GM21786 (cell line): ENCODE measurements at regions not wholly inside any gene's neighbourhood (a gene's known extent, or its start where the extent isn't known, plus 50 kb on each side); places are given as distances from the start of the nearest gene placed in this dataset.
"Not testable (repeated sequence)": the region's sequence is repeated elsewhere in the genome, so short reads cannot be mapped to it uniquely, and the experiment has no call there.

Source experiments
- ATAC-seq: cut with Tn5 transposase; IDR thresholded peaks from one replicate; pipeline ENCODE4 v1.9.1; 2021; ENCODE audit not compliant: unreplicated experiment

DNA sequence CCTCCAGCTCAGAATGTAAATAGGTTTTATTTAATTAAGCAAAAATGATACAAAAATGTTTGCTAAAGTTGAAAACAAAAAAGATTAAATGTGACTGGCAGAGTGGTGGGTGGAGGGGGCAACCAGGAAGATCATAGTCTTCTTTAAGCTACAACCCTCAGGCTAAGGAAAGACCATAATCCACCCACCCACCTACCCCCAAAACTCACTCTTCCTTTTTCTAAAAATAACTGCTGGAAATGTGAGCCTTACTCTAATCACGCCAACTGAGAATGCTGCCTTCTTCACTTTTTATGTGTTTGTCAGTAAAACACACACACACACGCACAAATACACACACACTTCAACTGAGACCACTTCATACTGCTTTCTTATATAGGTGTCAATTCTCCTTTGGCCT is 230.0 kb upstream of the EGLN3 start:
- ATAC-seq: no peak

DNA sequence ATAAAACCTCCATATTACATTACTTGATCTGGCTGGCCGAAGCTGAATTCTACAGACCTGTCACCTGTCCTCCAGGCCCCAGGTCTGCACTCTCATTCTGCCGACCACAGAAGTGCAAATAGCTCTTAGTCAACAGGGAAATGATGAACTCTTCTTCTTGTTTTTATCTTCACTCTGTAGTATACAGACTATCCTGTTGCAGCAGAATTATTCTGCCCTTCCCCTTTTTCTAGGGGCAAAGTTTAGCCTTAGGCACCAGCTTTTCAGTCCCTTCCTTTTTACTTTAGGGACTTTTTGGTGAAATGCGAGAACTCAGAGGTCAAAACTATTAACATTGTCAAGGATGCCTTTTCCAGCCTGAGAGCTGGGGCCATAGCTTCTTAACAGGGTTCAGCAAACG is 229.6 kb upstream of the EGLN3 start:
- ATAC-seq: no peak

DNA sequence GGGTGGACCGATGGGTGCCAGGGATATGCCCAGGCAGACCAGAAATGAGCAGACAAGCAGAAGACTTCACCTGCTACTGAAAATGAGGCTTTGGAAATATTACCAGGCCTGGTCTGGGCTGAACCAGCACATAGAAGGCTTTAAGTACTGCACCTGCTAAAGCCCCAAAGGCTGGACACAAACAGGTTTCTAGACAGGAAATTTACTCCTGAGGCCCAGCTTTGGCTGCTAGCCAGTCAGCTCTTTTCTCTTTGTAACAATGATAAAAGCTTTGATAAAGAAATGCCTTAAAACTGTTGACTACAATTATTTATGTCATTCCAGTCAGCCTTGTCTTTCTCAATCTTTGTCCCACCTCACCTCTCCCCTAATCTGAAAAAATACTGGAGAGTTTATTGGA is 228.9 kb upstream of the EGLN3 start:
- ATAC-seq: no peak

DNA sequence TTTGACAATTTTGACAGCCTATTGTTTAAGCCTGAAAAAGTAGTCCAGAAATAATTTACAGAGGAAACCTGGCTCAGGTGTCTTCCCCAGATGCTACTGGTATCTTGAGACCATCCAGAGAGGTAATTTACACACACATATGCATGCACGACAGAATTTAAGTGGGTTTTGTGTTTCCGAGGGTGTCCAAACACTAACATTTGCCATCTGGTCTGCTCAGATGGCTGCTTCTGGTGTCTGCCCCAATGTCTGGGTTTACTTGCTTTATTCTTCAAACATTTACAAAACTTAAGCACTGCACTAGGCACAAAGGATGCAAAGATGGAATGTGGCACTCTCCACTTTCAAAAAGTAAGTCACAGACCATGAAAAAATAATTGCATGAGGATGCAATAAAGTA is 226.6 kb upstream of the EGLN3 start:
- ATAC-seq: no peak

DNA sequence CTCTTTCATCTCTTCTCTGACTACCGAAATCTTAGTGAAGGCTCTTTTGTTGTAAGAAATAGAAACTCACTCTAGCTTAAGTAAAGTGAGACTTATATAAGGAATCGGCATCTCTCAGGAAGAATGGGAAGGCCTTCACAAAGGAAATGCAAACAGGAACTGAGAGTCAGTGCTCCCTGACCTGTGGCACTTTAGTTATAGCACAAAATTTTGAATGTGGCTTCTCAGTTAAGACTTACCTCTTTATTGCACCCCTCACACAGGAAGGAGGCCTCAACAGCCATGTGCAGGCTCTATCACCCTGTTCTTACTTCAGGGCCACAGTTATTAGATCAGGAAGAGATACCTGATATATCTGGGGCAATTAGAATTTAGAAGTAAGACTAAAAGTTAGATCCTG is 224.7 kb upstream of the EGLN3 start:
- no peak for ATAC-seq

DNA sequence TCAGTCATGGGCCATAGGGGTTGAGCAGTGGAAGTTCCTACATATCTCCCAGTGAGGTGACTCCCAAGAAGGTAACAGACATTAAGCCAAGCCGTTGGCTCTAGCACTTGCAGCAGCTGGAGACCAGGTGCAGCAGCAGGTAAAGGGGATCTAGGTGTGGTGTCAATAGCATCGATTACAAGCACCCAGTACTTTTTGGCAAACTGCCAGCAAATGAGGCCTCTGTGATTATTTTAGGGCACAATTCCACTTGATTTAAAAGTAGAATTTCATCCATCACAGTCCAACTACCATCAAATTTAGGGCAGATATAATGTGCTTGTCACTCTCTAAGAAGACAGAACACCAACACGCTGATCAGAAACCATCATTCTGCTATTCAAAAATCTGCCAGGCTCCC is 224.1 kb upstream of the EGLN3 start:
- ATAC-seq: no peak

DNA sequence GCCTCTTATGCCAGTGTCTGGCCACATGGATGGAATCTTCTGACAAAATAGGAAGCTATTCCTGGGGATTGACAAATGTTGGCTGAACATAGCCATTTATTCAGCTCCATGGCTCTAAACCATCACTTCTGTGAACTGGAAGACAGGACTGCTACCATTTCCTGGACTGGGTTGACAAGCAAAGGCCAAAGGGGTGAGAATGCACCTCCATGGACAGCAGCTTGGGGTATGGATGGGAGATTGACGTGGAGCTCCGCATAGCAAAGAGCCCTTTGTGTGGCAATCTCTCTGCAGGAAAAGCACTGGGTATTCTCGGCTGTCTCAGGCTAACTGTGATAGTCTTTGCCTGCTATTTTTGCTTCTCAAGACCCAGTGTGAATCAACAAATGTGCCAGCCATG is 223.0 kb upstream of the EGLN3 start:
- no peak for ATAC-seq

DNA sequence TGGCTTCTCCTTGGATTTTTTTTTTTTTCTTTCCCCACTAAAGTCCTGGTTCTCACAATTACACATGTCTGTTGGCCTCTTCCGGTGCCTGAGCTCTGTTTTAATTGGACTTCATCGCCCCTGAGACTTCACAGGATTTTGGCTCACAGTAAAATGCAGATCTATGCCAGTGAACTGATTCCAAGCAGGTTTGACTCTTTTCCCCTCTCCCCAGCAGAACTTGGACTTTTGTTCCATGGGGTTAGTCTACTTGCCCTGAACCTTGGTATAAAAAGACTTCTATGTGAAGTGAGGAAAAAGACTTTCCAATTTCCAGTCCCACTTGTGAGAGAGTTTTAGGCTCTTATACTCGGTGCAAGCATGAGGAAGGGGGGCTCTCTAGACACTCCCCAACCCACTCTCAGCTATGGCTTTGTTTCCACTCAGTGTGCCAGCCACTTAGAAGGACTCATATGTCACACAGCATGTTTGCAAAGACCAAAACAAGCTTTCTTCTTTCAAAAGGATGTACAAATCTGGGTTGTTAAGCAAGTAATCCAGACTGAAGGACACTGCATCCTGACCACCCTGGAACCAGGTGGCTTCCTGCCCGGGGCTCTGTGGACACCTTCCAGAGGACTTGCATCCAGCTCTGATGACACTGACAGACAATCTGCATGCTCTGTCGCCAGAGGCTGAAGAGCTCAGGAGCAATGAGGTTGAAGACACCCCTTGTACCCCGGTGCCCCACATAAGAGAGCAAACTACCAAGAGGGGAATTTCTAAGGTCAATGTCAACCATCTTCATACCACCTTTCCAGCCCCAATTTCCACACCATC is 221.9 kb upstream of the EGLN3 start:
- no peak for ATAC-seq

DNA sequence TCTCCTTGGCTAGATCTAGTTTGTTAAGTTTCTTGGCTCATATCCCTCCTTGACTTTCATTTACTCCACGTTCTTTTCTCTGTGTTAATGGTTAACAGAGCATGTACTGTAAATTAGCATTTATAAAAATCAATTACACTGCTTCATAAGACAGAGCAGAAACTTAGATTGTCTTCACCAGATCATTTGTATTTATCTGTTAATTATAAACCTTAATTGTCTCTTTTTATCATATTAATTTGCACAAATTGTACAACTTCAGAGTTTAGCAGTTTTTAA is 221.2 kb upstream of the EGLN3 start:
- no peak for ATAC-seq

DNA sequence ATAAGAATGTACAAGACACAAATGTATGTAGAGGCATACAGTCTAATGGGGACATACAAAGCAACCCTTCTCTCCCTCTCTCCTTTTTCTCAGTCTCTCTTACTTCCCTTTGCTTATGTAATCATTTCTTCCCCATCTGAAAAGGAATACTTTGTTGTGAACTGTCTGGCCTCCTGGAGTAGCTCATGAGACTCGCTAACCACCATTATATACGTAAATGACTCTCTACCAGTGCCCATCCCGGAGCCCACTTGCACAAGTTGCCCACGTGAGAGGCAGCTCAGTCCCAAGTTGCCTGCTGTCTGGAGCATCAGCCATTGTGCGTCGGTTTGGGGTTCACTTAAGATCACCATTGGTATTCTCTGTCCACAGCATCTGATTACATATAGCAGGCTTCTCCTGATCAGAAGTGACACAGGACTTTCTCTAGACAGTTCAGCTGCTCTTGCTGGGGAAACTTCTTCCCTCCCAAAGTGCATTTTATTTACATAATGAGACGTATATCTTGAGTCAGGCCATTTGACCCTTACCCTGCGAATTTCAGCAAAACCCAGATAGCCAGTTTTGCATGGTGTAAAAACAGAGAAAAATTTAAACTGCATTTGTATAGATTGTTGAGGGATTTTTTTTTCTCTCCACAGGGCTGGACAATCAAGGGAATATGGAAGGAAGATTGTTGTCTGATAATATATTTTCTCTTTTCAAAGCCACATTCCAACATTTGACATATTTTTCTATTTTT is 220.7 kb upstream of the EGLN3 start:
- ATAC-seq: no peak

DNA sequence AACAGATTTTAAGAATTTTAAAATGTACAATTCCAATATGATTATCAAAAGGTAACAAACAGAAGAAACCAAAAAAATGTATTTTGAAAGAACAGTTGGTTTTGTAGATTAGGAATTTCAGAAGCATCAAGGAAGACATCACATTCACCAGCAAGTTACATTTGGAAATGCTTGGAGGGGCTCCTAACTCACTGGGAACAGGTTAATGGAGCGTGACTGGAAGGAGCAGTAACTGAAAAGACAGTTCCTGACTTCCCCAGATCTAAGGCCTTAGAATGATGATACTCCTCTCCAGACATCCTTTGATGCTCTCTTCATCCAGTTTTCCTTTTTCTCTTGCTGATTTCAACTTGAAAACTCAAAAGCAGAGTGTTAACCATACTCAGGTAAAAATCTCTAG is 220.0 kb upstream of the EGLN3 start:
- ATAC-seq: no peak

DNA sequence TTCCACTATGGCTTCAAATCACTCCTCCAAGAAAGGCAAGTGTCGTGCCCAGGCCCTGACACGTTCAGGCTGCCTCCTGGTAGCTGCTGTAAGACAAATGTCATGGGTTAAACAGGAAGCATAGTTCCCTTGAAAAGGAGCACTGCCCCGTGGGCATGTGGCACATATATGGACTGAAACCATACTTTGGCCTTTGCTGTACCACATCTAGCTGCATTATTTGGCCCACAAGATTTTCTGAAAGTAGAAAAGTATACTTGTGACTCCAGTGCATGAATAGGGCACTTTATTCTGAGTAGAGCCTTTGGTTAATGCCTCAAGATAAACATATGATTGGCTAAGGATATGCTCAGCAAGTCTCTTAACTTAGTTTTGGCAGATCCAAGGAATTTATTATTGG is 218.7 kb upstream of the EGLN3 start:
- no peak for ATAC-seq

DNA sequence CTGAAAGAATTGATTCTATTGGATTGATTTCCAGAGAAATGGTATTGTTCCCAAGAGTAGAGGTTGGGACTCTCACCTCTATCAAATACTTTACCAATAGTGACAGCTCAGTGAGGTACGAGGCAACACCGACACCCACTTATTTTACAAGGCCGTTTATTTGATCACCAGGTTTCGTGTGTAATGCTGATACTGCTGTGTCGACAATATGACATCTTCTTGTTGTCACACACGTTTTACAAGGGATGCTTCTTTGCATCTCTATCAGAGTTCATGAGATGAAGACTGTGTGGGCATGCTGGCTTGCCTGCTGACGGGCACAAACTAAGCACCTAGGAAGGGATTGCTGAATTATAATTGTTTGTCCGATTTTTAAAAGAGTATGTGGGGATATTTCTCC is 217.8 kb upstream of the EGLN3 start:
- no peak for ATAC-seq

DNA sequence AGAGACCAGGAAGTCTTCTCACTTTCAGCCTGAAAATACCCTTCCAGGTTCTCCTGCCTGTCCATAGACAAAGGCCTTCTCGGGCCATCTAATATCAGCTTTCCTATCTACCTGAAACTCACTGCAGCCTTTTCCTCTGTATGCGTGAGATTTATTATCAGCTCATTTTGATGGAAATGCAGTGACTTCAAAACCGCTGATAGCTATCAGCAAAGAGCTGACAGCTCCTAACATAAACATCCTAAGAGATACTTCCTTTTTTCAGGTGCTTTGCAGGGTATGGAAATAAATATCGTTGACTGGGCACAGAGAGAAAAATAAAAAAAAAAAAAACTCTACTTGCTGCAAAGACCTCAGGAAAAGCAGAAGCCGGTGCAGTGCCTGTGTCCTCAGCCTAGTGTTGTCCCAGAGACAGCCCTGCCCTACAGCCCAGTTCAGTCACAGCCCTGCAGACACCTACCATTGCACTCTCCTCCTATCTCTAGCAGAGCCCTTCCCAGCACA is 215.0 kb upstream of the EGLN3 start:
- ATAC-seq: no peak

DNA sequence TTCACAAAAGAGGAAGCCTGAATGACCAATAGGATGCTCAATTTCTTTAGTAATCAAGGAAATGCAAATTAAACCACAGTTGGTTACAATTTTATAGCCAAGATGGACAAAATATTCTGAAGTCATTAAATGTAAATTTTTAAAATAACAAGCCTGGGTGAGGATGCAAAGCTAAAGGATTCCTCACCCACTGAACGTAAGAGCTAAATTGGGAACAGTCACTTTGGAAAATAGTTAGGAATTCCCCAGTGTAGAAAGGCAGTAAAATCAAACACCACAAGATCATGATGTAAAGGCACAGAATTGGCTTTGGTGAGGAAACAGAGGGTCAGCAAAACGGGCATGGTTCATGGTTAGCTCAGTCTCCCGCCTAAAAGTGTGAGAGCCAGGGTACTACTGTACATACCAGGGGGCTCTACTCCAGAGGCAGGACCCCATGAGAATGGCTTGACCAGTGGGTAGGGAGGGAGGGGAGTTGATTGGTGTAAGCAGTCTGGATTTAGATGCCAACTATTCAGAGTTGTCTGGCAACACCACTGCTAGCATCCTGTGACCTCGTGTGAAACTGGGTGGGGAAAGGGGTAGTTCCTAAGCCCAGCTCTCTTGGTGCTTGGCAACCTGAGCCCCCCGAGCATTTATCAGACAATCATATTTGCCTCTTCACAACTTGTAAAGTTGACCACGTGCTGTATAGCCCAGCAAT is 213.4 kb upstream of the EGLN3 start:
- no peak for ATAC-seq

DNA sequence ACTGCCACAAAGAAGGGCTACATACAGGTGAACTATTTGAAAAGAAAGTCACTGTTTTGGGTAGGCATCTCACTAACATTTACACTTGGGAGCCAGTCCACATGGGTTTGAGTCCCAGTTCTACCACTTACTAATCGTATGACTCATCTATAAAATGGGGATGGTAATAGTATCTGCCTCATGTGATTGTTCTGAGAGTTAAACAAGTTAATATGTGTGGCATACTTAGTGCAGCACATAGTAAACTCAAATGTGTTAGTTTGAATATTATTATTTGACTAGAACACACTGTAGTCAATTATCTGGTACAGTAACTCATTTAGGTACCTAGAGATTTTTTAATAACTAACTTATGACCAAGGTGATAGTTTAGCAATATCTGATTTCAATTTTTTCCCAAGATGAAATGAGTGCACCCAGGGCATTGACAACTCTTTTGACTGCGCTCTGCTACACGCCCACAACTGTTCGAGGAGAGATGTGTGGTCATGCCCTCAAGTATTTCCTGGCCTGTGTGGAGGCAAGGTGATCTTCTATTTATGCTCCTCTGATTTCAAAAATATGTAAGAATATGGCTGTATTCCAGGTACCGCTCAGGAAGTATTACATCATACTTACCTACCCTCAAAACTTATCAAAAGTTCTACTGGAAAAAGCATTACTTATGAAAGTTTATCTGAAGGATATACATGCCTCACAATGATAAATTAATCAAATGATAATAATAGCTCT is 210.6 kb upstream of the EGLN3 start:
- ATAC-seq: no peak

DNA sequence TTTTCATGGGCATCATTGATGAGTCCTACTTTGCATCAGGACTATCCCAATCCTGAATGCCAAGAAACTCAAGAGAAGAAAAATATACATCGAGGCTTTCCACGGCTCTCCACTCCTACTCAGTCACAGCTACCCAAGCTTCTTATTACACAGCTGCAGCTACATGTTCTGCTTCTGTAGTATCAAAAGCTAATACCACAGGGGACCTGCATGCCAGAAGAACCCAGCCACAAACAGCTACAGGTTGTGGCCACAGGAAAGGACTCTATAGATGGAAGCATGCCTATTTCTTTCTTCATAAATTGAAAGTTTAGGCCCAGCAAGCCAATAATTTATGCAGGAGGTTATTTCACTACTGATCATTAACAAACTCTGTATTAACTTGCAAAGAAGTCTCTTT is 209.7 kb upstream of the EGLN3 start:
- ATAC-seq: no peak

DNA sequence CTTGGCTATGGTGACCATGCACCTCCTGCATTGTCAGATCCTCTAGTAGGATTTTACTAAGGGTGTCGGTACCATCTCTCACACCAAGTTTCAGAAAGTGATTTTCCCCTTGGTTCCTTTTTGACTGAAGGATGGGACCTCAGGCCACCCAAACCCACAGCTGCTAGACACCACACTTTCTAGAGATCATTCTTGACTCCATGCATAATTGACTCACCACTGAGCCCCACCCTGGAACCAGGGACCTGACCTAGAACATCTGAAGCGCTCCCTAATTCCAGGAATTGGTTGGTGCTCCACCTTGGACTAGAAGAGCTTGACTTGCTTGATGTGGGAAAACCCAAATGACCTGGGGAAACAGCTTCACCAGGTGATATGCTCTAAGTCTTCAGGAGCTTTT is 206.8 kb upstream of the EGLN3 start:
- ATAC-seq: no peak

DNA sequence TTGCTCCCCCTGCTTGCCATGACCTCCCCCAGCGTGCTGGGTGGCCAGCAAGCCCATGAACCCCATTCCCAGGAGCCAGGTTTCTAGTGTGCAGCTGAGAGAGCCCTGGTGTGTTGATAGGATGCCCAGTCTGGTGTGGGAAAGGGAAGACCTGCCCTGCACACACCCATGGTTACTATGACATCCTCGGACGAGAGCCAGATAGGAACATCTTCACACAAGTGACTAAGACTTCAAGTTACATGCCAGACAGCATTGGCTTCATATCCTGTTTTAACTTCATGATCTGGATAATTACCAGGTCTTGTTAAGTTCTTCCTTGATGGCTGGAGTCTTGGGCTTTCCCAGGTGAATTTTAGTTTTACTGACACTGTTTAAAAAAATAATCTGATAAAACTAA is 196.6 kb upstream of the EGLN3 start:
- ATAC-seq: no peak

DNA sequence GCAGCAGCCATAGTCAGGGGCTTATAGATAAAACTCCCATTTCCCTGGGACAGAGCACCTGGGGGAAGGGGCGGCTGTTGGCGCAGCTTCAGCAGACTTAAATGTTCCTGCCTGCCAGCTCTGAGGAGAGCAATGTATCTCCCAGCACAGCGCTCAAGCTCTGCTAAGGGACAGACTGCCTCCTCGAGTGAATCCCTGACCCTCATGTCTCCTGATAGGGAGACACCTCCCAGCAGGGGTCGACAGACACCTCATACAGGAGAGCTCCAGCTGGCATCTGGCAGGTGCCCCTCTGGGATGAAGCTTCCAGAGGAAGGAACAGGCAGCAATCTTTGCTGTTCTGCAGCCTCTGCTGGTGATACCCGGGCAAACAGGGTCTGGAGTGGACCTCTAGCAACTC is 189.3 kb upstream of the EGLN3 start:
- ATAC-seq: not testable (repeated sequence)
